Liver (tissue), 8 donors: ENCODE measurements at regions not wholly inside any gene's neighbourhood (a gene's known extent, or its start where the extent isn't known, plus 50 kb on each side); places are given as distances from the start of the nearest gene placed in this dataset.

Experiments used
- DNase-seq: peaks from one replicate; pipeline ENCODE4 v3.0.0-alpha.2; 2017; ENCODE audit warnings: low spot score
- H3K27ac ChIP-seq, 2 donors: one replicate each; pipeline ENCODE4 v1.7.0; 2013; ENCODE audit warnings: inconsistent platforms in 2 of 2, low read length in 2 of 2, control low read depth in 1 of 2, low read depth in 1 of 2, mild to moderate bottlenecking in 1 of 2
- H3K27me3 ChIP-seq, 4 donors: one replicate each; pipeline versions ENCODE4 v1.6.1 to v1.7.0; 2013; ENCODE audit warnings: low read length in 3 of 4, inconsistent platforms in 1 of 4, mild to moderate bottlenecking in 1 of 4, moderate library complexity in 1 of 4; ENCODE audit not compliant: control insufficient read depth in 4 of 4, insufficient read depth in 4 of 4
- H3K36me3 ChIP-seq, 4 donors: one replicate each; pipeline versions ENCODE4 v1.6.1 to v1.7.0; 2013; ENCODE audit warnings: low read length in 3 of 4, mild to moderate bottlenecking in 3 of 4, low read depth in 1 of 4, moderate library complexity in 1 of 4; ENCODE audit not compliant: control insufficient read depth in 4 of 4, insufficient read depth in 3 of 4
- H3K4me1 ChIP-seq, 4 donors: one replicate each; pipeline versions ENCODE4 v1.6.1 to v1.7.0; 2013; ENCODE audit warnings: low read length in 3 of 4, mild to moderate bottlenecking in 3 of 4, moderate library complexity in 1 of 4; ENCODE audit not compliant: control insufficient read depth in 4 of 4, insufficient read depth in 4 of 4
- H3K4me3 ChIP-seq, 3 donors: one replicate each; pipeline versions ENCODE4 v1.6.1 to v1.7.0; 2013; ENCODE audit warnings: low read length in 3 of 3, control low read depth in 1 of 3, low read depth in 1 of 3, mild to moderate bottlenecking in 1 of 3
- H3K9ac ChIP-seq, 2 donors: one replicate each; pipeline ENCODE4 v1.7.0; 2013; ENCODE audit warnings: low read length in 2 of 2, mild to moderate bottlenecking in 2 of 2, moderate library complexity in 2 of 2, control low read depth in 1 of 2, low read depth in 1 of 2
- H3K9me3 ChIP-seq, 4 donors: one replicate each; pipeline versions ENCODE4 v1.6.1 to v1.7.0; 2013; ENCODE audit warnings: low read length in 3 of 4; ENCODE audit not compliant: control insufficient read depth in 4 of 4
- EGR1 ChIP-seq, 2 donors: IDR thresholded peaks; 2 replicates each; pipeline ENCODE4 v1.6.1; 2016 to 2018; ENCODE audit warnings: antibody characterized with exemption in 2 of 2, low read depth in 2 of 2
- FOXA2 ChIP-seq: IDR thresholded peaks from 2 replicates; pipeline ENCODE4 v1.6.1; 2016; ENCODE audit warnings: antibody characterized with exemption
- HNF4A ChIP-seq, 2 donors: conservative IDR thresholded peaks; 2 replicates each; pipeline ENCODE4 v1.6.1; 2016; ENCODE audit warnings: antibody characterized with exemption in 2 of 2, mild to moderate bottlenecking in 2 of 2
- JUND ChIP-seq, 2 donors: IDR thresholded peaks; 2 replicates each; pipeline ENCODE4 v1.6.1; 2016; ENCODE audit warnings: antibody characterized with exemption in 2 of 2
- RAD21 ChIP-seq, 2 donors: IDR thresholded peaks; 2 replicates each; pipeline ENCODE4 v1.6.1; 2016; ENCODE audit warnings: antibody characterized with exemption in 2 of 2, mild to moderate bottlenecking in 2 of 2
- RXRA ChIP-seq, 2 donors: IDR thresholded peaks; 2 replicates each; pipeline ENCODE4 v1.6.1; 2017 to 2018; ENCODE audit warnings: antibody characterized with exemption in 2 of 2, mild to moderate bottlenecking in 1 of 2
- SP1 ChIP-seq: IDR thresholded peaks from 2 replicates; pipeline ENCODE4 v1.6.1; 2018; ENCODE audit warnings: antibody characterized with exemption, mild to moderate bottlenecking
- TAF1 ChIP-seq: conservative IDR thresholded peaks from 2 replicates; pipeline ENCODE4 v1.6.1; 2016; ENCODE audit warnings: antibody characterized with exemption, mild to moderate bottlenecking
- YY1 ChIP-seq: IDR thresholded peaks from 2 replicates; pipeline ENCODE4 v1.6.1; 2016; ENCODE audit warnings: antibody characterized with exemption, mild to moderate bottlenecking
- WGBS: extraction: QIAGEN DNeasy Blood & Tissue Kit; methylation state at CpG from one replicate; pipeline ENCODE4 v1.1.7; 2013; 5-methylcytosine and 5-hydroxymethylcytosine counted together
- TF ChIP-seq, protein P1 (sequence below): IDR thresholded peaks from 2 replicates; pipeline ENCODE4 v1.6.1; 2016; ENCODE audit warnings: antibody characterized with exemption
- TF ChIP-seq, protein P2 (sequence below): IDR thresholded peaks from 2 replicates; pipeline ENCODE4 v1.6.1; 2016; ENCODE audit warnings: antibody characterized with exemption, mild to moderate bottlenecking
- TF ChIP-seq, protein P3 (sequence below): fragments of 150-350 bp; IDR thresholded peaks from 2 replicates; pipeline ENCODE4 v1.5.1; 2017; ENCODE audit warnings: improper control_type of control experiment, low read depth, low read length; ENCODE audit not compliant: missing input control
- TF ChIP-seq, protein P4 (sequence below): IDR thresholded peaks from 2 replicates; pipeline ENCODE4 v1.6.1; 2016; ENCODE audit warnings: antibody characterized with exemption
- TF ChIP-seq, protein P5 (sequence below): IDR thresholded peaks from 2 replicates; pipeline ENCODE4 v1.6.1; 2016; ENCODE audit warnings: antibody characterized with exemption
- donor health status: healthy.
- donor health status: healthy.
- donor health status: healthy.
- donor health status: healthy.
- donor health status: healthy.

DNA sequence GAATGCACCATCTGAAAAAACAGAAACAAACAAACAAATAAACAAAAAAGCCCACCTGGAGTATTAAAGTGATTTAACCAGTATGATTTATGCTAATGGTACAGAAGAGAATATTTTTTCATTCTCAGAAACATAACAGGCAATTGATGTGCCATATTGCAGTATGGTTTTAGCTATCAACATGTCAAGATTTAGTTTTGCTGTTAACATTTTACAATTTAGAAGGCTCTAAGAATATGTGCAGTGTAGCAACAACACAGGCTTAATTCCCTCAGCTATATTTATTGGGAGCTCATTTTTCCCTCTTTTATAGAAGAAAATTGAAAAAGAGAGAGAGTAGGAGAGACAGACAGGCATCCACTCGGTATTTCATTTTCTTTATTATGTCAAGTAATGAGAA lies 1022.7 kb upstream of the CITED2 start:
- Histone ChIP-seq H3K4me1 (no peaks in the 10 kb centered on the region), H3K36me3 (no peaks in the 10 kb centered on the region), H3K9me3 (no peaks in the 10 kb centered on the region), H3K27me3 (no peaks in the 10 kb centered on the region), H3K9ac (no peak overlapping the region), H3K4me3 (no peak overlapping the region), H3K27ac (no peak overlapping the region)
- TF ChIP-seq YY1, result no peak
- TF ChIP-seq, protein P1, sequence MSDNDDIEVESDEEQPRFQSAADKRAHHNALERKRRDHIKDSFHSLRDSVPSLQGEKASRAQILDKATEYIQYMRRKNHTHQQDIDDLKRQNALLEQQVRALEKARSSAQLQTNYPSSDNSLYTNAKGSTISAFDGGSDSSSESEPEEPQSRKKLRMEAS, result no peak
- TF ChIP-seq HNF4A (conservative IDR thresholded peaks at IDR 0.05), result no peak
- TF ChIP-seq RAD21 (IDR thresholded peaks at IDR 0.05), result no peak
- TF ChIP-seq, protein P2, sequence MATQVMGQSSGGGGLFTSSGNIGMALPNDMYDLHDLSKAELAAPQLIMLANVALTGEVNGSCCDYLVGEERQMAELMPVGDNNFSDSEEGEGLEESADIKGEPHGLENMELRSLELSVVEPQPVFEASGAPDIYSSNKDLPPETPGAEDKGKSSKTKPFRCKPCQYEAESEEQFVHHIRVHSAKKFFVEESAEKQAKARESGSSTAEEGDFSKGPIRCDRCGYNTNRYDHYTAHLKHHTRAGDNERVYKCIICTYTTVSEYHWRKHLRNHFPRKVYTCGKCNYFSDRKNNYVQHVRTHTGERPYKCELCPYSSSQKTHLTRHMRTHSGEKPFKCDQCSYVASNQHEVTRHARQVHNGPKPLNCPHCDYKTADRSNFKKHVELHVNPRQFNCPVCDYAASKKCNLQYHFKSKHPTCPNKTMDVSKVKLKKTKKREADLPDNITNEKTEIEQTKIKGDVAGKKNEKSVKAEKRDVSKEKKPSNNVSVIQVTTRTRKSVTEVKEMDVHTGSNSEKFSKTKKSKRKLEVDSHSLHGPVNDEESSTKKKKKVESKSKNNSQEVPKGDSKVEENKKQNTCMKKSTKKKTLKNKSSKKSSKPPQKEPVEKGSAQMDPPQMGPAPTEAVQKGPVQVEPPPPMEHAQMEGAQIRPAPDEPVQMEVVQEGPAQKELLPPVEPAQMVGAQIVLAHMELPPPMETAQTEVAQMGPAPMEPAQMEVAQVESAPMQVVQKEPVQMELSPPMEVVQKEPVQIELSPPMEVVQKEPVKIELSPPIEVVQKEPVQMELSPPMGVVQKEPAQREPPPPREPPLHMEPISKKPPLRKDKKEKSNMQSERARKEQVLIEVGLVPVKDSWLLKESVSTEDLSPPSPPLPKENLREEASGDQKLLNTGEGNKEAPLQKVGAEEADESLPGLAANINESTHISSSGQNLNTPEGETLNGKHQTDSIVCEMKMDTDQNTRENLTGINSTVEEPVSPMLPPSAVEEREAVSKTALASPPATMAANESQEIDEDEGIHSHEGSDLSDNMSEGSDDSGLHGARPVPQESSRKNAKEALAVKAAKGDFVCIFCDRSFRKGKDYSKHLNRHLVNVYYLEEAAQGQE, result no peak
- no peak for TF ChIP-seq FOXA2
- TF ChIP-seq EGR1 (IDR thresholded peaks at IDR 0.05; ENCODE audit: low read depth in 2 of 2), result no peak
- TF ChIP-seq, protein P3, sequence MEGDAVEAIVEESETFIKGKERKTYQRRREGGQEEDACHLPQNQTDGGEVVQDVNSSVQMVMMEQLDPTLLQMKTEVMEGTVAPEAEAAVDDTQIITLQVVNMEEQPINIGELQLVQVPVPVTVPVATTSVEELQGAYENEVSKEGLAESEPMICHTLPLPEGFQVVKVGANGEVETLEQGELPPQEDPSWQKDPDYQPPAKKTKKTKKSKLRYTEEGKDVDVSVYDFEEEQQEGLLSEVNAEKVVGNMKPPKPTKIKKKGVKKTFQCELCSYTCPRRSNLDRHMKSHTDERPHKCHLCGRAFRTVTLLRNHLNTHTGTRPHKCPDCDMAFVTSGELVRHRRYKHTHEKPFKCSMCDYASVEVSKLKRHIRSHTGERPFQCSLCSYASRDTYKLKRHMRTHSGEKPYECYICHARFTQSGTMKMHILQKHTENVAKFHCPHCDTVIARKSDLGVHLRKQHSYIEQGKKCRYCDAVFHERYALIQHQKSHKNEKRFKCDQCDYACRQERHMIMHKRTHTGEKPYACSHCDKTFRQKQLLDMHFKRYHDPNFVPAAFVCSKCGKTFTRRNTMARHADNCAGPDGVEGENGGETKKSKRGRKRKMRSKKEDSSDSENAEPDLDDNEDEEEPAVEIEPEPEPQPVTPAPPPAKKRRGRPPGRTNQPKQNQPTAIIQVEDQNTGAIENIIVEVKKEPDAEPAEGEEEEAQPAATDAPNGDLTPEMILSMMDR, result no peak
- DNase-seq, result no peak
- 98% methylated on average over 1 of the region's 1 CpG for WGBS

DNA sequence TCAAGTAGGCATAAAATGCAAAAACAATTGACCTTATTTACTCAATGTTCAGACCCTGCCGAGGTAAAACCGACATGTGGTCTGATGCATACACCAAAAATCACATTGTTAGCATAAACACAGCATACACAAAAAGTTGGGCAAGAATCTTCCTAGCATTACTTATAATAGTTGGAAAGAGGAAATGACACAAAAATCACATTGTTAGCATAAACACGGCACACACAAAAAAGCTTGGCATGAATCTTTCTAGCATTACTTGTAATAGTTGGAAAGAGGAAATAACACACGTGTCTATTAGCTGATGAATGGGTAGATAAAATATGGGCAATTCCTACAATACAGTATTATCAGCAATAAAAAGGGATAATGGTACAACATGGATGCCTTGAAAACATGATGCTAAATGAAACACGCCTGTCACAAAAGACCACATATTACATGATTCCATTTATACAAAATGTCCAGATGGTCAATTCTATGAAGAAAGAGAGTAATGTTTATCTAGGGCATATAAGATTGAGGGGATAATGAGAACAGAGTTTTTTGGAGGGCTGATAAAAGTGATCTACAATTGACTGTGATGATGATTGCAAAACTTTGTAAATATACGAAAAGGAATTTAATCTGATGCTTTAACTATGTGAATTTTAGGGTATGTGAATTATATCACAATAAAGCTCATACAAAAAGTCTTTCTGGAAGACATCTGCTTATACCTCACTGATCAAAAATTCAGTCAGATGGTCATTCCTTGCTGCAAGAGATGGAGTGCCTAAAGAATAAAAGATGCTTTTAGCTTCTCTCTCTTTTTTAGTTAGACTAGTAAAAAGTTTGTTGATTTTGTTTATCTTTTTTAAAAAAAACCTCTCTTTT lies 1019.5 kb upstream of the CITED2 start:
- no peaks in the 10 kb centered on the region for H3K27me3 ChIP-seq
- 62% methylated on average over 6 of the region's 6 CpGs for WGBS
- no peak for DNase-seq
- TF ChIP-seq, protein P4, sequence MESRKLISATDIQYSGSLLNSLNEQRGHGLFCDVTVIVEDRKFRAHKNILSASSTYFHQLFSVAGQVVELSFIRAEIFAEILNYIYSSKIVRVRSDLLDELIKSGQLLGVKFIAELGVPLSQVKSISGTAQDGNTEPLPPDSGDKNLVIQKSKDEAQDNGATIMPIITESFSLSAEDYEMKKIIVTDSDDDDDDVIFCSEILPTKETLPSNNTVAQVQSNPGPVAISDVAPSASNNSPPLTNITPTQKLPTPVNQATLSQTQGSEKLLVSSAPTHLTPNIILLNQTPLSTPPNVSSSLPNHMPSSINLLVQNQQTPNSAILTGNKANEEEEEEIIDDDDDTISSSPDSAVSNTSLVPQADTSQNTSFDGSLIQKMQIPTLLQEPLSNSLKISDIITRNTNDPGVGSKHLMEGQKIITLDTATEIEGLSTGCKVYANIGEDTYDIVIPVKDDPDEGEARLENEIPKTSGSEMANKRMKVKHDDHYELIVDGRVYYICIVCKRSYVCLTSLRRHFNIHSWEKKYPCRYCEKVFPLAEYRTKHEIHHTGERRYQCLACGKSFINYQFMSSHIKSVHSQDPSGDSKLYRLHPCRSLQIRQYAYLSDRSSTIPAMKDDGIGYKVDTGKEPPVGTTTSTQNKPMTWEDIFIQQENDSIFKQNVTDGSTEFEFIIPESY, result no peak
- TF ChIP-seq JUND (IDR thresholded peaks at IDR 0.05) (no peak), FOXA2 (no peak), RXRA (IDR thresholded peaks at IDR 0.05) (no peak), HNF4A (conservative IDR thresholded peaks at IDR 0.05) (no peak), SP1 (no peak), TAF1 (no peak), YY1 (no peak)
- TF ChIP-seq, protein P5, sequence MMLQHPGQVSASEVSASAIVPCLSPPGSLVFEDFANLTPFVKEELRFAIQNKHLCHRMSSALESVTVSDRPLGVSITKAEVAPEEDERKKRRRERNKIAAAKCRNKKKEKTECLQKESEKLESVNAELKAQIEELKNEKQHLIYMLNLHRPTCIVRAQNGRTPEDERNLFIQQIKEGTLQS, result no peak
- TF ChIP-seq, protein P2, result no peak
- TF ChIP-seq, protein P1, result no peak
- H3K27ac ChIP-seq, result no peak overlapping the region
- no peaks in the 10 kb centered on the region for H3K36me3 ChIP-seq
- H3K9ac ChIP-seq, result no peak overlapping the region
- no peak overlapping the region for H3K4me3 ChIP-seq
- peaks cover 0 to 6% (median 3%) of the 10 kb centered on the region in 4 donors for H3K4me1 ChIP-seq
- H3K9me3 ChIP-seq, result no peaks in the 10 kb centered on the region
